Ovary (tissue), 7 donors: ENCODE measurements at regions not wholly inside any gene's neighbourhood (a gene's known extent, or its start where the extent isn't known, plus 50 kb on each side); places are given as distances from the start of the nearest gene placed in this dataset.
A peak's percentile ranks its signal among the peaks of the same experiment; 100 is the strongest.

Experiments used
- DNase-seq, 5 donors: peaks; one replicate each; pipeline ENCODE4 v3.0.0-alpha.2; 2019 to 2020
- H3K27ac ChIP-seq, 2 donors: fragments of 200-600 bp; one replicate each; pipeline versions ENCODE4 v1.5.1 to v1.8.0; 2019 to 2022
- H3K27me3 ChIP-seq: fragments of 200-600 bp; one replicate; pipeline ENCODE4 v1.8.0; 2022
- H3K36me3 ChIP-seq: fragments of 200-600 bp; sonication (generic); one replicate; pipeline ENCODE4 v1.5.1; 2019
- H3K4me1 ChIP-seq: one replicate; pipeline ENCODE4 v1.8.1; 2013; ENCODE audit warnings: mild to moderate bottlenecking, moderate library complexity; ENCODE audit not compliant: insufficient read depth
- H3K4me3 ChIP-seq: fragments of 200-600 bp; sonication (generic); one replicate; pipeline ENCODE4 v1.5.1; 2017
- H3K9me3 ChIP-seq, 2 donors: fragments of 200-600 bp in 1 of 2; sonication (generic) in 1 of 2; one replicate each; pipeline versions ENCODE4 v1.5.1 to v1.8.1; 2013 to 2019; ENCODE audit warnings: mild to moderate bottlenecking in 1 of 2, moderate library complexity in 1 of 2
- EP300 ChIP-seq: sonication (generic); formaldehyde crosslinking; IDR thresholded peaks from one replicate; pipeline ENCODE4 v1.6.1; 2017; ENCODE audit warnings: antibody characterized with exemption
- POLR2A ChIP-seq: fragments of 450-650 bp; IDR thresholded peaks from one replicate; pipeline ENCODE4 v1.6.1; 2017; ENCODE audit warnings: antibody characterized with exemption, mild to moderate bottlenecking, moderate library complexity
- WGBS, 3 donors: extraction: QIAGEN DNeasy Blood & Tissue Kit in 1 of 3; methylation state at CpG; one replicate each; pipeline versions ENCODE4 v1.1.5 to v1.1.7; 2013 to 2017; 5-methylcytosine and 5-hydroxymethylcytosine counted together
- intact Hi-C, 4 donors: fragments of 100-400 bp; cut with DNase I; formaldehyde crosslinking; loops; one replicate each; pipeline versions ENCODE4 v1.11.0 to v1.15.1; 2022 to 2023
- TF ChIP-seq, protein P1 (sequence below), 3 donors: fragments of 450-650 bp in 2 of 3; fragments of 200-600 bp in 1 of 3; IDR thresholded peaks; one replicate each; pipeline versions ENCODE4 v1.5.1 to v1.8.0; 2016 to 2022; ENCODE audit warnings: antibody characterized with exemption in 3 of 3, mild to moderate bottlenecking in 1 of 3
- donor health status: DM: no; HTN: no; CAD: no; lungs with moderate emphysema.
- donor health status: DM: no; HTN: no; CAD: no.
- donor health status: Bipolar disorder and iron deficiency.
- donor health status: DM: no; HTN: no; CAD: no.
- donor health status: DM: yes; HTN: yes; CAD: no.

- H3K36me3 ChIP-seq = no peaks in the 10 kb centered on the region
- H3K4me3 ChIP-seq = no peak overlapping the region
- DNase-seq = peak in 3 of 5 donors; percentile 24 to 34 (median 26)
- TF ChIP-seq EP300 (no peak), POLR2A (no peak)
- TF ChIP-seq, protein P1, sequence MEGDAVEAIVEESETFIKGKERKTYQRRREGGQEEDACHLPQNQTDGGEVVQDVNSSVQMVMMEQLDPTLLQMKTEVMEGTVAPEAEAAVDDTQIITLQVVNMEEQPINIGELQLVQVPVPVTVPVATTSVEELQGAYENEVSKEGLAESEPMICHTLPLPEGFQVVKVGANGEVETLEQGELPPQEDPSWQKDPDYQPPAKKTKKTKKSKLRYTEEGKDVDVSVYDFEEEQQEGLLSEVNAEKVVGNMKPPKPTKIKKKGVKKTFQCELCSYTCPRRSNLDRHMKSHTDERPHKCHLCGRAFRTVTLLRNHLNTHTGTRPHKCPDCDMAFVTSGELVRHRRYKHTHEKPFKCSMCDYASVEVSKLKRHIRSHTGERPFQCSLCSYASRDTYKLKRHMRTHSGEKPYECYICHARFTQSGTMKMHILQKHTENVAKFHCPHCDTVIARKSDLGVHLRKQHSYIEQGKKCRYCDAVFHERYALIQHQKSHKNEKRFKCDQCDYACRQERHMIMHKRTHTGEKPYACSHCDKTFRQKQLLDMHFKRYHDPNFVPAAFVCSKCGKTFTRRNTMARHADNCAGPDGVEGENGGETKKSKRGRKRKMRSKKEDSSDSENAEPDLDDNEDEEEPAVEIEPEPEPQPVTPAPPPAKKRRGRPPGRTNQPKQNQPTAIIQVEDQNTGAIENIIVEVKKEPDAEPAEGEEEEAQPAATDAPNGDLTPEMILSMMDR (IDR thresholded peaks at IDR 0.05) = no peak
- 63 to 74% (median 68%) methylated on average over 17 of the region's 17 CpGs for WGBS, 3 donors
- H3K9me3 ChIP-seq = no peaks in the 10 kb centered on the region
- intact Hi-C loops = loop anchor here (5.0 to 10.0 kb wide), 5 partner anchors 146 to 292 kb away; partner anchors contain the start of gene IER5L (in 1 of the 4)
- H3K4me1 ChIP-seq = peaks cover 20% of the 10 kb centered on the region
- H3K27me3 ChIP-seq = no peaks in the 10 kb centered on the region
- H3K27ac ChIP-seq = peak overlapping the region; percentile 52 to 88
Measured at GRCh38 chr9:129322641-129323375, 144.7 kb upstream of the IER5L start.

- H3K4me1 ChIP-seq = peaks cover 24% of the 10 kb centered on the region
- H3K27me3 ChIP-seq = no peaks in the 10 kb centered on the region
- peak overlapping the region; percentile 60 to 88 for H3K27ac ChIP-seq
- H3K4me3 ChIP-seq = no peak overlapping the region
- H3K9me3 ChIP-seq = no peaks in the 10 kb centered on the region
- WGBS, 3 donors = 93 to 94% (median 93%) methylated on average over 7 of the region's 7 CpGs
- intact Hi-C loops = loop anchor here (5.0 to 10.0 kb wide), 5 partner anchors 145 to 293 kb away; partner anchors contain the start of gene IER5L (in 1 of the 4)
- TF ChIP-seq POLR2A (no peak), EP300 (no peak)
- TF ChIP-seq, protein P1 (IDR thresholded peaks at IDR 0.05) = no peak
- no peaks in the 10 kb centered on the region for H3K36me3 ChIP-seq
- DNase-seq = peak in 4 of 5 donors; percentile 23 to 48 (median 32)
Measured at GRCh38 chr9:129322022-129322621, 144.1 kb upstream of the IER5L start.

GRCh38 chr9:129321286-129322021 is 143.4 kb upstream of the IER5L start:
- peak; percentile 30 to 51 (median 46) for DNase-seq
- peaks cover 28% of the 10 kb centered on the region for H3K4me1 ChIP-seq
- H3K36me3 ChIP-seq = no peaks in the 10 kb centered on the region
- H3K9me3 ChIP-seq = no peaks in the 10 kb centered on the region
- no peaks in the 10 kb centered on the region for H3K27me3 ChIP-seq
- intact Hi-C loops = loop anchor here (5.0 to 10.0 kb wide), 5 partner anchors 144 to 293 kb away; partner anchors contain the start of gene IER5L (in 1 of the 4)
- peak overlapping the region; percentile 34 for H3K4me3 ChIP-seq
- TF ChIP-seq EP300 = no peak
- TF ChIP-seq, protein P1 (IDR thresholded peaks at IDR 0.05) = no peak
- TF ChIP-seq POLR2A = no peak
- peak overlapping the region; percentile 88 to 94 for H3K27ac ChIP-seq
- WGBS, 3 donors = 78 to 84% (median 81%) methylated on average over 20 of the region's 20 CpGs
